MM.1S (cell line): ENCODE measurements at regions not wholly inside any gene's neighbourhood (a gene's known extent, or its start where the extent isn't known, plus 50 kb on each side); places are given as distances from the start of the nearest gene placed in this dataset.

ENCODE experiments used
- DNase-seq: peaks from one replicate; pipeline ENCODE4 v3.0.0-alpha.2; 2015
- H2AFZ ChIP-seq: fragments of 300-600 bp; sonication (generic); 2 replicates; pipeline ENCODE4 v1.6.0; 2016; ENCODE audit warnings: antibody characterized with exemption, low read length
- H3F3A ChIP-seq: fragments of 300-600 bp; sonication (generic); 2 replicates; pipeline ENCODE4 v1.6.1; 2016; ENCODE audit warnings: mild to moderate bottlenecking, antibody characterized with exemption, low read length, moderate library complexity, mixed read lengths; ENCODE audit not compliant: insufficient read depth
- H3K27ac ChIP-seq: fragments of 300-600 bp; sonication (generic); 2 replicates; pipeline ENCODE4 v1.5.1; 2016; ENCODE audit warnings: mild to moderate bottlenecking, low read length
- H3K27me3 ChIP-seq: fragments of 300-600 bp; sonication (generic); replicated peaks from 2 replicates; pipeline ENCODE4 v1.6.0; 2016; ENCODE audit warnings: low read length; ENCODE audit not compliant: insufficient read depth
- H3K36me3 ChIP-seq: fragments of 300-600 bp; sonication (generic); replicated peaks from 2 replicates; pipeline ENCODE4 v1.6.1; 2016; ENCODE audit warnings: mild to moderate bottlenecking, low read length, mixed read lengths; ENCODE audit not compliant: insufficient read depth
- H3K4me1 ChIP-seq: fragments of 300-600 bp; sonication (generic); 2 replicates; pipeline ENCODE4 v1.6.1; 2016; ENCODE audit warnings: low read length, mixed read lengths
- H3K4me2 ChIP-seq: fragments of 300-600 bp; sonication (generic); 2 replicates; pipeline ENCODE4 v1.6.0; 2016; ENCODE audit warnings: low read depth, low read length
- H3K4me3 ChIP-seq: fragments of 300-600 bp; sonication (generic); 2 replicates; pipeline ENCODE4 v1.5.1; 2016; ENCODE audit warnings: low read length, mixed read lengths
- H3K79me2 ChIP-seq: fragments of 300-600 bp; sonication (generic); 2 replicates; pipeline ENCODE4 v1.6.1; 2016; ENCODE audit warnings: mixed run types, low read length, mixed read lengths
- H3K9ac ChIP-seq: fragments of 300-600 bp; sonication (generic); 2 replicates; pipeline ENCODE4 v1.6.1; 2016; ENCODE audit warnings: low read length, mixed read lengths
- H3K9me2 ChIP-seq: fragments of 300-600 bp; sonication (generic); replicated peaks from 2 replicates; pipeline ENCODE4 v1.6.1; 2016; ENCODE audit warnings: mild to moderate bottlenecking, low read length, mixed read lengths; ENCODE audit not compliant: insufficient read depth
- H3K9me3 ChIP-seq: fragments of 300-600 bp; sonication (generic); replicated peaks from 2 replicates; pipeline ENCODE4 v1.6.1; 2016; ENCODE audit warnings: mild to moderate bottlenecking, low read length, mixed read lengths; ENCODE audit not compliant: insufficient read depth
- H4K20me1 ChIP-seq: fragments of 300-600 bp; sonication (generic); 2 replicates; pipeline ENCODE4 v1.6.1; 2016; ENCODE audit warnings: mild to moderate bottlenecking, low read length, moderate library complexity, mixed read lengths; ENCODE audit not compliant: insufficient read depth
- CTCF ChIP-seq: fragments of 300-600 bp; sonication (generic); IDR thresholded peaks from 2 replicates; pipeline ENCODE4 v1.5.1; 2016; ENCODE audit warnings: antibody characterized with exemption, low read length, mixed read lengths
- EZH2 ChIP-seq: fragments of 300-600 bp; sonication (generic); optimal IDR thresholded peaks from 2 replicates; pipeline ENCODE3; 2017; ENCODE audit warnings: low read depth, mild to moderate bottlenecking, antibody characterized with exemption, low read length, mixed read lengths
- EZH2phosphoT487 ChIP-seq: fragments of 300-600 bp; sonication (generic); IDR thresholded peaks from 2 replicates; pipeline ENCODE4 v1.6.1; 2018; ENCODE audit warnings: antibody characterized with exemption, low read length

- Histone ChIP-seq H4K20me1 (no peaks in the 10 kb centered on the region), H2AFZ (no peak overlapping the region), H3K27me3 (no peaks in the 10 kb centered on the region), H3K9me2 (no peaks in the 10 kb centered on the region), H3K4me3 (no peak overlapping the region), H3K4me2 (no peak overlapping the region), H3K9ac (no peak overlapping the region), H3K9me3 (no peaks in the 10 kb centered on the region), H3K79me2 (no peaks in the 10 kb centered on the region), H3K27ac (no peak overlapping the region), H3F3A (no peaks in the 10 kb centered on the region), H3K4me1 (no peaks in the 10 kb centered on the region), H3K36me3 (no peaks in the 10 kb centered on the region)
- TF ChIP-seq CTCF (no peak), EZH2phosphoT487 (no peak), EZH2 (no peak)
- no peak for DNase-seq
These were observed 200.1 kb upstream of the FOXP2 start for GRCh38 chr7:114214466-114214865.

GRCh38 chr7:114212721-114213429, 201.7 kb upstream of the FOXP2 start:
- no peaks in the 10 kb centered on the region for H3F3A ChIP-seq
- no peak overlapping the region for H3K9ac ChIP-seq
- DNase-seq: no peak
- H3K27me3 ChIP-seq: no peaks in the 10 kb centered on the region
- H3K9me2 ChIP-seq: no peaks in the 10 kb centered on the region
- no peak overlapping the region for H2AFZ ChIP-seq
- H3K36me3 ChIP-seq: no peaks in the 10 kb centered on the region
- no peak overlapping the region for H3K4me3 ChIP-seq
- no peaks in the 10 kb centered on the region for H3K9me3 ChIP-seq
- no peaks in the 10 kb centered on the region for H3K79me2 ChIP-seq
- no peaks in the 10 kb centered on the region for H4K20me1 ChIP-seq
- H3K4me1 ChIP-seq: no peaks in the 10 kb centered on the region
- TF ChIP-seq CTCF (no peak), EZH2phosphoT487 (no peak), EZH2 (no peak)
- H3K27ac ChIP-seq: no peak overlapping the region
- no peak overlapping the region for H3K4me2 ChIP-seq

- no peaks in the 10 kb centered on the region for H3K27me3 ChIP-seq
These were observed 204.6 kb upstream of the FOXP2 start for GRCh38 chr7:114209968-114210367.

More at GRCh38 chr7:114209968-114210367, 204.6 kb upstream of the FOXP2 start:
- Histone ChIP-seq H3K4me2 (no peak overlapping the region), H3K9me3 (no peaks in the 10 kb centered on the region), H3K4me3 (no peak overlapping the region), H3K79me2 (no peaks in the 10 kb centered on the region), H3K27ac (no peak overlapping the region), H3K9ac (no peak overlapping the region), H3K36me3 (no peaks in the 10 kb centered on the region), H4K20me1 (no peaks in the 10 kb centered on the region), H3K9me2 (no peaks in the 10 kb centered on the region), H3F3A (no peaks in the 10 kb centered on the region), H2AFZ (no peak overlapping the region), H3K4me1 (no peaks in the 10 kb centered on the region)
- no peak; the same call in 1 of the 2 replicates for TF ChIP-seq CTCF
- TF ChIP-seq EZH2: no peak
- TF ChIP-seq EZH2phosphoT487: no peak
- no peak for DNase-seq
